ENCODE measurements at regions not wholly inside any gene's neighbourhood (a gene's known extent, or its start where the extent isn't known, plus 50 kb on each side); places are given as distances from the start of the nearest gene placed in this dataset.

DNA sequence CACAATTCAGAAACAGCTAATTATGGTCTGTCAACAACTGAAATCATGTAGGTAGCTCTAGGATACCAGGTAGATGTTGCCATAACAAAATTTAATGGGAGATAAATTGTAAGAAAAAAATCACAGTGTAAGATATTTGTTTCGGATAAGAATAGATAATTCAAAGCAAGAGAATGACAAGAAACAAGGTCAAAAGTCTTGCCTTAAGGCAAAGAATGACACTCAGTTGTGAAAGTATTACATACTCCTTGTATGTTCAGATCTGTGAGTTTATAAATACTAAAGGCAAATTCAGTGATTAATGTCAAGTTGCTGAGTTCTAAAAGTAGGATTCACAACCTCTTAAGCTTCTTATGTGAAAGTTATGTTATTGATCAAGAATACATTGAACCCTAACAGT, 772.2 kb upstream of the SGO1 start:
- no peaks in the 10 kb centered on the region for H3K36me3 Mint-ChIP-seq
- TF ChIP-seq EZH2 (IDR thresholded peaks at IDR 0.05): no peak
- no peak for TF ChIP-seq CTCF (IDR thresholded peaks at IDR 0.05)
- TF ChIP-seq EZH2phosphoT487 (IDR thresholded peaks at IDR 0.05): no peak
- H3K79me2 ChIP-seq (ENCODE audit: low read depth): no peaks in the 10 kb centered on the region
- H2AFZ ChIP-seq (replicated peaks): no peak overlapping the region
- no peaks in the 10 kb centered on the region for H3K27me3 Mint-ChIP-seq (ENCODE audit: insufficient read depth, low read depth)
- no peak overlapping the region for H3K4me2 ChIP-seq
- no peaks in the 10 kb centered on the region for H3K27me3 ChIP-seq
- no peak for DNase-seq (ENCODE audit: low spot score)
- H3K4me3 ChIP-seq: no peak overlapping the region
- no peak overlapping the region for H3K27ac Mint-ChIP-seq
- no peak overlapping the region for H3K9ac ChIP-seq
- H3K4me3 Mint-ChIP-seq: no peak overlapping the region
- H3K4me1 Mint-ChIP-seq: no peaks in the 10 kb centered on the region
- H3F3A ChIP-seq (ENCODE audit: low read depth): no peaks in the 10 kb centered on the region
- H4K20me1 ChIP-seq (ENCODE audit: low read depth): no peaks in the 10 kb centered on the region
- H3K9me3 Mint-ChIP-seq: no peaks in the 10 kb centered on the region
- no peaks in the 10 kb centered on the region for H3K36me3 ChIP-seq
- no peaks in the 10 kb centered on the region for H3K9me3 ChIP-seq (ENCODE audit: low read depth)
- no peak overlapping the region for H3K27ac ChIP-seq
- peaks cover 4% of the 10 kb centered on the region for H3K4me1 ChIP-seq

- H3K36me3 Mint-ChIP-seq: no peaks in the 10 kb centered on the region
- no peak for DNase-seq (ENCODE audit: low spot score)
Measured at GRCh38 chr3:20945892-20946291, 759.9 kb upstream of the SGO1 start.

GRCh38 chr3:20935791-20936190, 749.8 kb upstream of the SGO1 start:
- no peaks in the 10 kb centered on the region for H3K79me2 ChIP-seq (ENCODE audit: low read depth)
- Mint-ChIP-seq H3K27me3 (ENCODE audit: insufficient read depth, low read depth) (no peaks in the 10 kb centered on the region), H3K36me3 (no peaks in the 10 kb centered on the region), H3K4me1 (peaks cover 3% of the 10 kb centered on the region), H3K9me3 (no peaks in the 10 kb centered on the region), H3K4me3 (no peak overlapping the region), H3K27ac (no peak overlapping the region)
- no peaks in the 10 kb centered on the region for H3K36me3 ChIP-seq
- H3K4me3 ChIP-seq: no peak overlapping the region
- no peak overlapping the region for H3K4me2 ChIP-seq
- no peaks in the 10 kb centered on the region for H4K20me1 ChIP-seq (ENCODE audit: low read depth)
- no peak overlapping the region for H2AFZ ChIP-seq (replicated peaks)
- DNase-seq (ENCODE audit: low spot score): no peak
- H3F3A ChIP-seq (ENCODE audit: low read depth): no peaks in the 10 kb centered on the region
- TF ChIP-seq CTCF (IDR thresholded peaks at IDR 0.05): no peak
- no peak for TF ChIP-seq EZH2 (IDR thresholded peaks at IDR 0.05)
- TF ChIP-seq EZH2phosphoT487 (IDR thresholded peaks at IDR 0.05): no peak
- no peak overlapping the region for H3K9ac ChIP-seq
- no peaks in the 10 kb centered on the region for H3K27me3 ChIP-seq
- no peak overlapping the region for H3K27ac ChIP-seq
- no peaks in the 10 kb centered on the region for H3K4me1 ChIP-seq
- no peaks in the 10 kb centered on the region for H3K9me3 ChIP-seq (ENCODE audit: low read depth)

More at GRCh38 chr3:20945892-20946291, 759.9 kb upstream of the SGO1 start:
- no peaks in the 10 kb centered on the region for H3K27me3 ChIP-seq
- no peaks in the 10 kb centered on the region for H3K9me3 ChIP-seq (ENCODE audit: low read depth)
- H3K9me3 Mint-ChIP-seq: no peaks in the 10 kb centered on the region
- no peak overlapping the region for H3K27ac ChIP-seq
- H3K36me3 ChIP-seq: no peaks in the 10 kb centered on the region
- no peaks in the 10 kb centered on the region for H3F3A ChIP-seq (ENCODE audit: low read depth)
- no peaks in the 10 kb centered on the region for H3K79me2 ChIP-seq (ENCODE audit: low read depth)
- H3K4me1 Mint-ChIP-seq: no peaks in the 10 kb centered on the region
- H3K27ac Mint-ChIP-seq: no peak overlapping the region
- no peak overlapping the region for H3K9ac ChIP-seq
- H3K27me3 Mint-ChIP-seq (ENCODE audit: insufficient read depth, low read depth): no peaks in the 10 kb centered on the region
- no peak overlapping the region for H2AFZ ChIP-seq (replicated peaks)
- H3K4me3 Mint-ChIP-seq: no peak overlapping the region
- no peaks in the 10 kb centered on the region for H4K20me1 ChIP-seq (ENCODE audit: low read depth)
- H3K4me1 ChIP-seq: no peaks in the 10 kb centered on the region
- H3K4me2 ChIP-seq: no peak overlapping the region
- no peak overlapping the region for H3K4me3 ChIP-seq
- no peak for TF ChIP-seq EZH2phosphoT487 (IDR thresholded peaks at IDR 0.05)
- TF ChIP-seq EZH2 (IDR thresholded peaks at IDR 0.05): no peak
- TF ChIP-seq CTCF (IDR thresholded peaks at IDR 0.05): no peak
